GM23248 (cell line): ENCODE measurements at regions not wholly inside any gene's neighbourhood (a gene's known extent, or its start where the extent isn't known, plus 50 kb on each side); places are given as distances from the start of the nearest gene placed in this dataset.

Experiments used
- EZH2 ChIP-seq: fragments of 200-600 bp; sonication (generic); IDR thresholded peaks from 2 replicates; pipeline ENCODE4 v1.6.1; 2018; ENCODE audit warnings: antibody characterized with exemption, mild to moderate bottlenecking; ENCODE audit not compliant: insufficient read depth, poor library complexity, severe bottlenecking
- EZH2phosphoT487 ChIP-seq: fragments of 200-600 bp; sonication (generic); IDR thresholded peaks from 2 replicates; pipeline ENCODE4 v1.6.1; 2018; ENCODE audit warnings: antibody characterized with exemption, moderate library complexity, mild to moderate bottlenecking, low read depth; ENCODE audit not compliant: insufficient read depth

- TF ChIP-seq EZH2phosphoT487 = no peak
- TF ChIP-seq EZH2 = no peak
Measured at GRCh38 chr4:103422467-103423219, 224.5 kb upstream of the CENPE start.
